Ecto neural progenitor cell (in vitro differentiated cells): ENCODE measurements at regions not wholly inside any gene's neighbourhood (a gene's known extent, or its start where the extent isn't known, plus 50 kb on each side); places are given as distances from the start of the nearest gene placed in this dataset.

Source experiments
- DNase-seq: peaks from one replicate; pipeline ENCODE4 v3.0.0-alpha.2; 2018; ENCODE audit warnings: low spot score

- no peak for DNase-seq
Observed at GRCh38 chr17:79444198-79444597, 166.7 kb downstream of the RBFOX3 start.

GRCh38 chr17:79443026-79443425 lies 167.8 kb downstream of the RBFOX3 start:
- DNase-seq = no peak

GRCh38 chr17:79441356-79442160 lies 169.3 kb downstream of the RBFOX3 start:
- DNase-seq = no peak

GRCh38 chr17:79440251-79440650 lies 170.6 kb downstream of the RBFOX3 start:
- no peak for DNase-seq

- DNase-seq = no peak
Observed at GRCh38 chr17:79439493-79439892, 171.4 kb downstream of the RBFOX3 start.

- no peak for DNase-seq
Observed at GRCh38 chr17:79438546-79439334, 172.1 kb downstream of the RBFOX3 start.

- DNase-seq = no peak
Observed at GRCh38 chr17:79438058-79438457, 172.8 kb downstream of the RBFOX3 start.

- no peak for DNase-seq
Observed at GRCh38 chr17:79437081-79437480, 173.8 kb downstream of the RBFOX3 start.

GRCh38 chr17:79435962-79436361 lies 174.9 kb downstream of the RBFOX3 start:
- DNase-seq = no peak

- DNase-seq = no peak
Observed at GRCh38 chr17:79435296-79435695, 175.6 kb downstream of the RBFOX3 start.

- DNase-seq = no peak
Observed at GRCh38 chr17:79434215-79434614, 176.6 kb downstream of the RBFOX3 start.

- DNase-seq = no peak
Observed at GRCh38 chr17:79433379-79433778, 177.5 kb downstream of the RBFOX3 start.

GRCh38 chr17:79431175-79431574 lies 179.7 kb downstream of the RBFOX3 start:
- no peak for DNase-seq

- no peak for DNase-seq
Observed at GRCh38 chr17:79429864-79430494, 180.9 kb downstream of the RBFOX3 start.

GRCh38 chr17:79428988-79429387 lies 181.9 kb downstream of the RBFOX3 start:
- DNase-seq = no peak

GRCh38 chr17:79427621-79428539 lies 183.0 kb downstream of the RBFOX3 start:
- DNase-seq = no peak

GRCh38 chr17:79425686-79426085 lies 185.2 kb downstream of the RBFOX3 start:
- DNase-seq = no peak

GRCh38 chr17:79424471-79425185 lies 186.2 kb downstream of the RBFOX3 start:
- DNase-seq = no peak

- DNase-seq = no peak
Observed at GRCh38 chr17:79423811-79424465, 186.9 kb downstream of the RBFOX3 start.

- no peak for DNase-seq
Observed at GRCh38 chr17:79422236-79422635, 188.6 kb downstream of the RBFOX3 start.
